HG03558 (cell line): ENCODE measurements at regions not wholly inside any gene's neighbourhood (a gene's known extent, or its start where the extent isn't known, plus 50 kb on each side); places are given as distances from the start of the nearest gene placed in this dataset.
"Not testable (repeated sequence)": the region's sequence is repeated elsewhere in the genome, so short reads cannot be mapped to it uniquely, and the experiment has no call there.

Source experiments
- ATAC-seq: cut with Tn5 transposase; IDR thresholded peaks from one replicate; pipeline ENCODE4 v1.9.1; 2021; ENCODE audit warnings: moderate number of reproducible peaks; ENCODE audit not compliant: unreplicated experiment; ENCODE audit errors: extremely low read depth

DNA sequence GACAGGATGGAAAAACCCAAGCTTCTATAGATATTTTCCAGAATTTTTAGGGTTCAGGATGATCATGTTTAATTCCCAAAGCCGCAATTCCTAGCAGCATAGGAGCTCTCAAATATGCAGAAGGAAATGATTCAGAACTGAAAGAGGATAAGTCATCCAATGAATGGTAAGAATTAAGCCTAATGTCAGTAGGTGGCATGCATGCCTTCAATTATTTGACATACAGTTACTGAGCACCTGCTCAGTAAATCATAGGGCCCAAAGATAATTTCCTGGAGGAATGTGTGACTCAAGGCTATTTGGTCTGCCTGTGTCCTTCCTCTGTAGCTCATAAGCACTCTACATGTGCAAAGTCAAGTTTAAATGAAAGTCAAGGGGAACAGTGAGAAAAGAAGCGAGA lies 116.8 kb upstream of the SLC38A4 start:
- ATAC-seq = no peak

- no peak for ATAC-seq
These were observed 118.3 kb upstream of the SLC38A4 start for GRCh38 chr12:46944088-46944487.

GRCh38 chr12:46944771-46945170 lies 119.0 kb upstream of the SLC38A4 start:
- ATAC-seq = no peak

DNA sequence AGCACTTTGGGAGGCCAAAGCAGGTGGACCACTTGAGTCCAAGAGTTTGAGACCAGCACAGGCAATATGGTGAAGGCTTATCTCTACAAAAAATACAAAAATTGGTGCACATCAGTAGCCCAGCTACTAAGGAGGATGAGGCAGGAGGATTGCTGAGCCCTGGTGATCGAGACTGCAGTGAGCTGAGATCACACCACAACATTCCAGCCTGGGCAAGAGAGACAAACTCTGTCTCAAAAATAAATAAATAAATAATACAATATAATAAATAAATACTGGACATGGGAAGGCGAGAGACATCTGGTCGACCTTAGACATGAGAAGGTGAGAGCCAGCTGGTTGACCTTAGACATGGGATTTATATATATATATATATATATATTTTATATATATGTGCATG lies 119.8 kb upstream of the SLC38A4 start:
- no peak for ATAC-seq

- no peak for ATAC-seq
These were observed 120.3 kb upstream of the SLC38A4 start for GRCh38 chr12:46946137-46946536.

GRCh38 chr12:46948936-46949545 lies 123.2 kb upstream of the SLC38A4 start:
- ATAC-seq = no peak

DNA sequence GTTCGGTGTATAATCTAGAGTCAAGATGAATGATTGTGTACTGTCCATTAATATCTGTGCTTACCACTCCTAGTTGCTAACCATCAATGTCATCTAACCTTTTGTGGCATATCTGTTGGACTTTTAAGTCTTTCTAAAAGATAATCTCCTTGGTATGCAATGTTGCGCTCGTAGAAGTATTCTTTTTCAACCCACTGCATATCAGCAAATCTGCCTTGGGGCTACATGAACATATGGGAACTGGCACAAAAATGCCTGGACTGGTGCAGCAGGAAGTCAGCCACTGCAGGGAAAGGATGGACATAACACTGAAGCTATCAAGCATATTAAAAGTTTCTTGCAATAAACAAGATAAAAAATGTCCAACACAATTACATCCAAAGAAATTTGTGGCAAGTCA lies 124.3 kb upstream of the SLC38A4 start:
- no peak for ATAC-seq

GRCh38 chr12:46952880-46953483 lies 126.4 kb upstream of the PCED1B start:
- no peak for ATAC-seq

GRCh38 chr12:46956451-46957035 lies 122.9 kb upstream of the PCED1B start:
- no peak for ATAC-seq

DNA sequence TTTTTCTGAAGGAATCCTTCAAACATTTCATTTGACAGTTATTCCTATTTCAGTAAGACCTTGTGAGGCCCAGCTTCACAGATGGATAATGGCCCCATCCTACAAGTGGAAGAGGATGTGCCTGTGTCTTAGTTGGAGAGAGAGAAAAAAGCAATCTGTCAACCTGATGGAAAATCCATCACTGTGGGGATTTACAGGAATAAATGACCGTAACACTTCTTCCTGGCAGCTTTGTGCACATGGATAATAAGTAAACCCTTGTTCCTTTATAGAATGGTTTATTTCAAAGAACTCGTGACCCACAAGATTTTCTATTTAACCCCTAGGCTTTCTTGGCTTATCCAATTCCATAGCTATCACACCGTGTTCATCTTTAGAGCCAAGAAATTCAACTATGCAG lies 121.4 kb upstream of the PCED1B start:
- no peak for ATAC-seq

- ATAC-seq = no peak
These were observed 120.7 kb upstream of the PCED1B start for GRCh38 chr12:46958599-46959290.

GRCh38 chr12:46959502-46959901 lies 119.9 kb upstream of the PCED1B start:
- ATAC-seq = no peak

GRCh38 chr12:46960681-46961080 lies 118.7 kb upstream of the PCED1B start:
- ATAC-seq = no peak

- no peak for ATAC-seq
These were observed 116.2 kb upstream of the PCED1B start for GRCh38 chr12:46963191-46963590.

- no peak for ATAC-seq
These were observed 115.1 kb upstream of the PCED1B start for GRCh38 chr12:46963977-46964971.

DNA sequence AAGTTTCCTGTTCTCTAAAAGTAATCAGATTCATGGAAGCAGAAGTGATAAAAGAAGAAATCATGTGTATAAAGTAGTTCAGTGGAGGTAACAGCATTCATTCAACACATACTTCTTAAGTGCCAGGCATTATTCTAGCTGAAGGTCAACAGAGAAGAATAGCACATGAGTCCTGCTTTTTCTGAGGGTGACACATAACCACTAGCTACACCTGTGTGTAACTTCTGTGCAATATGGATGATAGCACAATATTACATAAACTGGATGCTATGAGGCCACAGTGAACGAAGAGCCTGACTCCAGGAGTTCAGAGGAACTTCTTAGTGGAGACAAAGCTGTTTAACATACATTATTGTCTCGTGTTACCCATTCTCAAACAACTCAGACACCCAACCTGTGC lies 114.3 kb upstream of the PCED1B start:
- no peak for ATAC-seq

DNA sequence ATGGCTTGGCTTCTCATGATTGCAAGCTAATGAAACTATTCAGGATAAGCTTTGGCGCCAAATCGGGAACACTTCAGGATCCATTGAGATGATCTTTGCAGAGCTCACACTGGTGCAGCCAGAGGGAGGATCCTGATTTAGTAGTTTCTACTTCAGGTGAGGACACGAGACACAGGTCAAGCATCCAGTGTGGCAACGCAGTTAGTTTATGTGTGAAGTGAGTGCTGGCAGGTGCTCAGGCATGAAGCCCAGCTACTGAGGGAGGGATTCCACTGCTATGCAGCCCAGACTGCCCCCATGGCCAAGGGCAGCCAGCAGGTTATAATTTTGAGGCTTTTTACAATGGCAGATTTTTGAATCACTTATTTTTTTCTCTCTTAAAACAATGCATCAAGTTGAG lies 113.5 kb upstream of the PCED1B start:
- no peak for ATAC-seq

- no peak for ATAC-seq
These were observed 108.8 kb upstream of the PCED1B start for GRCh38 chr12:46970636-46971035.

DNA sequence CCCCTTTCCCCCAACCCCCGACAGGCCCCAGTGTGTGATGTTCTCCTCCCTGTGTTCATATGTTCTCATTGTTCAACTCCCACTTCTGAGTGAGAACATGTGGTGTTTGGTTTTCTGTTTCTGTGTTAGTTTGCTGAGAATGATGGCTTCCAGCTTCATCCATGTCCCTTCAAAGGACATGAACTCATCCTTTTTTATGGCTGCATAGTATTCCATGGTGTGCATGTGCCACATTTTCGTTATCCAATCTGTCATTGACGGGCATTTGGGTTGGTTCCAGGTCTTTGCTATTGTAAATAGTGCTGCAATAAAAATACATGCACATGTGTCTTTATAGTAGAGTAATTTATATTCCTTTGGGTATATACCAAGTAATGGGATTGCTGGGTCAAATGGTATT lies 105.5 kb upstream of the PCED1B start:
- ATAC-seq = not testable (repeated sequence)

DNA sequence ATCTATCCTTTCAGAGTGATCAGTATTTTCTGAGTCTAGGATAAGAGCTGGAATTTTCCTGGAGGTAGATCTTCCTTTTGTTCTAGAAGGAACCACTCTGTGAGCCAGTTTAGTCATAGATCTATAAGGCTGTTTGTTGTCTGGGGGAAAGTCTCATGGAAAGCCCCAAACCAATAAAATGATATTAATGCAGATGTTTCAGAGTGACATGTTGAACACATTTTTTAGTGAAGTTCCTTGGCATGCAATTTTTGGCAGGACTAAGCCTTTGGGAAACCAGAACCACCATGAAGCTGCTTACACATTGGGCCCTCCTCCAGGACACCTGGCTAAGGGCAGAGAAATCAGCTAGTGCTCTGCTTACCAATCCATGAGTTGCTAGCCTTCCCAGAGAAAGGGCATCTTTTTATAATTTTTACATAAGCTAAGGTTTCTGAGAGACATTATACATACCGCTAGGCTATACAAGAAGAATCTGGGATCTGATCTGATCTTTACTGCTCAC lies 101.5 kb upstream of the PCED1B start:
- ATAC-seq = no peak
